Pancreas (tissue), 10 donors: ENCODE measurements at regions not wholly inside any gene's neighbourhood (a gene's known extent, or its start where the extent isn't known, plus 50 kb on each side); places are given as distances from the start of the nearest gene placed in this dataset.

Experiments used
- ATAC-seq, 4 donors: fragments of 200-7000 bp; cut with Tn5 transposase; one replicate each; pipeline versions ENCODE4 v1.8.0 to v1.9.1; 2020; ENCODE audit warnings: mild to moderate bottlenecking in 4 of 4, moderate library complexity in 4 of 4
- DNase-seq, 6 donors: peaks; one replicate each; pipeline ENCODE4 v3.0.0-alpha.2; 2020
- FAIRE-seq: peaks from 2 replicates; lab custom pipeline; 2012; peaks lifted over from hg19 to GRCh38; lab: Jason Lieb, UNC
- H3K27ac ChIP-seq, 4 donors: fragments of 200-600 bp; sonication (generic); 1 replicate in 3 of 4; 2 replicates in 1 of 4; pipeline versions ENCODE4 v1.5.0 to v1.8.0; 2020
- H3K27me3 ChIP-seq, 4 donors: fragments of 200-600 bp; one replicate each; pipeline ENCODE4 v1.8.0; 2021
- H3K36me3 ChIP-seq, 3 donors: fragments of 200-600 bp; sonication (generic) in 1 of 3; one replicate each; pipeline versions ENCODE4 v1.5.0 to v1.8.0; 2020 to 2021
- H3K4me1 ChIP-seq, 3 donors: fragments of 200-600 bp; one replicate each; pipeline ENCODE4 v1.8.0; 2021
- H3K4me3 ChIP-seq, 4 donors: fragments of 200-600 bp; sonication (generic) in 2 of 4; one replicate each; pipeline versions ENCODE4 v1.5.0 to v1.8.0; 2020 to 2021
- H3K9me3 ChIP-seq, 4 donors: fragments of 200-600 bp; one replicate each; pipeline ENCODE4 v1.8.0; 2021
- WGBS, 2 donors: extraction: QIAGEN DNeasy Blood & Tissue Kit; methylation state at CpG; one replicate each; pipeline ENCODE4 v1.1.7; 2013; 5-methylcytosine and 5-hydroxymethylcytosine counted together
- intact Hi-C, 3 donors: fragments of 100-400 bp; cut with DNase I; formaldehyde crosslinking; loops; one replicate each; pipeline versions ENCODE4 v1.11.1 to v1.14.2; 2022
- TF ChIP-seq, protein P1 (sequence below), 4 donors: fragments of 200-600 bp; sonication (generic) in 3 of 4; IDR thresholded peaks; one replicate each; pipeline versions ENCODE4 v1.5.0 to v1.8.0; 2021; ENCODE audit warnings: antibody characterized with exemption in 4 of 4
- donor health status: healthy with polysubstance abuse.
- donor health status: DM: no; HTN: no; CAD: no; lungs with moderate emphysema.
- donor health status: DM: no; HTN: no; CAD: no.
- donor health status: control.
- donor health status: control.
- donor health status: Bipolar disorder and iron deficiency.
- donor health status: DM: yes; HTN: yes; CAD: no.
- donor health status: DM: no; HTN: no; CAD: no.
- donor health status: DM: no; HTN: no; CAD: no.
- donor health status: DM: yes; HTN: yes; CAD: no.

DNA sequence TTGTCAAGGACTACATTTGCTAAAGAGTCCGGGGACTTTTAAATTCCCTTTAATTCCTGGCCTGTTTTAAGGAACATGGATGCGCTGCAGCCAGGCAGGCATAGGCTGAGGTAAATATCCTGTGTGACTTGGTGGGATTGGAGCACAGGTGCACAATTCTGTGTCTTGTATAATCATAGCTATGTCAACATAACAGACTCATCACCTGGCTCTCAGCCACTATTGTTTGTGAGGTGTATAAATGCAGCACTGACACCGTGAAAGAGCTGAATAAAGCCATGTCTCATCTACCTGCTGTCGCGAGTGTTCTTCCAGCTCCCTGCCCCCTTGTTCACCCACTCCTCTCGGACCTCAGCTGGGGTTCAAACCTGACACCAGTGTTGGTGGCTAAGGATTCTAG, 109.7 kb downstream of the MFSD1 start:
- H3K4me1 ChIP-seq: no peaks in the 10 kb centered on the region
- ATAC-seq (no peak), DNase-seq (no peak), FAIRE-seq (no peak)
- TF ChIP-seq, protein P1, sequence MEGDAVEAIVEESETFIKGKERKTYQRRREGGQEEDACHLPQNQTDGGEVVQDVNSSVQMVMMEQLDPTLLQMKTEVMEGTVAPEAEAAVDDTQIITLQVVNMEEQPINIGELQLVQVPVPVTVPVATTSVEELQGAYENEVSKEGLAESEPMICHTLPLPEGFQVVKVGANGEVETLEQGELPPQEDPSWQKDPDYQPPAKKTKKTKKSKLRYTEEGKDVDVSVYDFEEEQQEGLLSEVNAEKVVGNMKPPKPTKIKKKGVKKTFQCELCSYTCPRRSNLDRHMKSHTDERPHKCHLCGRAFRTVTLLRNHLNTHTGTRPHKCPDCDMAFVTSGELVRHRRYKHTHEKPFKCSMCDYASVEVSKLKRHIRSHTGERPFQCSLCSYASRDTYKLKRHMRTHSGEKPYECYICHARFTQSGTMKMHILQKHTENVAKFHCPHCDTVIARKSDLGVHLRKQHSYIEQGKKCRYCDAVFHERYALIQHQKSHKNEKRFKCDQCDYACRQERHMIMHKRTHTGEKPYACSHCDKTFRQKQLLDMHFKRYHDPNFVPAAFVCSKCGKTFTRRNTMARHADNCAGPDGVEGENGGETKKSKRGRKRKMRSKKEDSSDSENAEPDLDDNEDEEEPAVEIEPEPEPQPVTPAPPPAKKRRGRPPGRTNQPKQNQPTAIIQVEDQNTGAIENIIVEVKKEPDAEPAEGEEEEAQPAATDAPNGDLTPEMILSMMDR (IDR thresholded peaks at IDR 0.05): no peak
- no peak overlapping the region for H3K27ac ChIP-seq
- H3K9me3 ChIP-seq: no peaks in the 10 kb centered on the region
- no peak overlapping the region for H3K4me3 ChIP-seq
- intact Hi-C loops: loop anchor here in 1 of 3 donors (10.0 kb wide), 1 partner anchor 353 kb away; no protein-coding TSS in a partner anchor
- no peaks in the 10 kb centered on the region for H3K36me3 ChIP-seq
- 78 to 88% methylated on average over 6 of the region's 6 CpGs for whole genome bisulfite sequencing, 2 donors
- H3K27me3 ChIP-seq: no peaks in the 10 kb centered on the region

- DNase-seq: no peak
- Histone ChIP-seq H3K27ac (no peak overlapping the region), H3K36me3 (no peaks in the 10 kb centered on the region), H3K27me3 (no peaks in the 10 kb centered on the region), H3K4me1 (no peaks in the 10 kb centered on the region), H3K9me3 (no peaks in the 10 kb centered on the region), H3K4me3 (no peak overlapping the region)
- no peak for ATAC-seq
- intact Hi-C loops: loop anchor here in 1 of 3 donors (10.0 kb wide), 1 partner anchor 353 kb away; no protein-coding TSS in a partner anchor
- TF ChIP-seq, protein P1 (IDR thresholded peaks at IDR 0.05): no peak
- WGBS, 2 donors: 53 to 70% methylated on average over 3 of the region's 3 CpGs
- no peak for FAIRE-seq
Observed at GRCh38 chr3:158912188-158912587, 110.3 kb downstream of the MFSD1 start.

DNA sequence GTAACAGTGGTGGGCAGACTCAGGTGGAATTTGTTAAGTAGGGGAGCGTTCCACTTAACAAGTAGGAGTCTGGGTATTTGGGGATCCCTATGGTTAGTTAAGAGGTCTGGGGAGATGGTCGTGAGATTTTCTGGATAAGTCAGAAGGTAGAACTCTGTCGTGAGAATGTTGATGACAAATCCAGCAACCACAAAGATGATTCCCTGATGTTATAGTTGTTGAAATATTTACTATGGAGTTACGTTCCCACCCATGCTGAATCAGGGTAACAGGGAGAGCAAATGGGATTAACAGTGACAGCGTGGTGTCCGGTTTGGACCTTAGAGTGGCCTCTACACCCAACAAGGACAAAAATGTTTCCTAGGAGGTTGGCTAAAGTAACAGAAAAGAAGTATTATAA, 110.8 kb downstream of the MFSD1 start:
- H3K27me3 ChIP-seq: no peaks in the 10 kb centered on the region
- 73 to 82% methylated on average over 6 of the region's 6 CpGs for WGBS, 2 donors
- FAIRE-seq: no peak
- no peak overlapping the region for H3K27ac ChIP-seq
- H3K9me3 ChIP-seq: no peaks in the 10 kb centered on the region
- H3K4me3 ChIP-seq: no peak overlapping the region
- ATAC-seq: no peak
- intact Hi-C loops: loop anchor here in 1 of 3 donors (10.0 kb wide), 1 partner anchor 352 kb away; no protein-coding TSS in a partner anchor
- H3K36me3 ChIP-seq: no peaks in the 10 kb centered on the region
- DNase-seq: no peak
- no peaks in the 10 kb centered on the region for H3K4me1 ChIP-seq
- TF ChIP-seq, protein P1 (IDR thresholded peaks at IDR 0.05): no peak

GRCh38 chr3:158916111-158916510, 114.3 kb downstream of the MFSD1 start:
- H3K9me3 ChIP-seq: no peaks in the 10 kb centered on the region
- TF ChIP-seq, protein P1 (IDR thresholded peaks at IDR 0.05): no peak
- no peak overlapping the region for H3K27ac ChIP-seq
- H3K27me3 ChIP-seq: no peaks in the 10 kb centered on the region
- no peak overlapping the region for H3K4me3 ChIP-seq
- no peak for FAIRE-seq
- H3K4me1 ChIP-seq: no peaks in the 10 kb centered on the region
- ATAC-seq: no peak
- H3K36me3 ChIP-seq: no peaks in the 10 kb centered on the region
- intact Hi-C loops: loop anchor here in 2 of 3 donors (5.0 to 10.0 kb wide), 2 partner anchors 341 to 349 kb away; no protein-coding TSS in a partner anchor
- DNase-seq: no peak
- WGBS, 2 donors: 76 to 87% methylated on average over 4 of the region's 4 CpGs

DNA sequence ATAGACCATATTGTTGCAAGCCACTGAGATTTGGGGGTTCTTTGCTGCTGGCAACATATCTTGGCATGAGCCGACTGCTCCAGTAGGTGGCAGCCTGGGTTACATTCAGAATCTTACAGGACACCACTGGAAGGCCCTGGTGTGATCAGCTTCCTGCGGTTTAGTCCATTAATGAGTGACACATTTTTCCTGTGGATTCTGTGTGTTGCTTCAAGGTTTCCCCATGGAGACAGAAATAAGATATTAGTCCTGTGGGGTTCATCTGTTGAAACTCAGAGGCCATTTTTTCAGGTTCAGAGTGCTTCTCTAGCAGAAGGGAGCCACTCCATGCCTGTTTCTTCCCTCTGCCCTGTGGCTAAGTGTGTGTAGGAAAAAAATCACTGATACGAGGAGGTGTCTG, 116.2 kb downstream of the MFSD1 start:
- intact Hi-C loops: loop anchor here in 2 of 3 donors (5.0 to 10.0 kb wide), 2 partner anchors 339 to 347 kb away; no protein-coding TSS in a partner anchor
- Histone ChIP-seq H3K36me3 (no peaks in the 10 kb centered on the region), H3K27me3 (no peaks in the 10 kb centered on the region), H3K9me3 (peaks cover 0 to 2% (median 0%) of the 10 kb centered on the region in 4 donors), H3K4me3 (no peak overlapping the region), H3K4me1 (no peaks in the 10 kb centered on the region), H3K27ac (no peak overlapping the region)
- no peak for FAIRE-seq
- peak; percentile 58 to 89 (median 86) for ATAC-seq
- WGBS, 2 donors: 12 to 19% methylated on average over 3 of the region's 3 CpGs
- TF ChIP-seq, protein P1 (IDR thresholded peaks at IDR 0.05): peak; percentile 24 to 46 (median 42)
- DNase-seq: peak in 4 of 6 donors; percentile 22 to 64 (median 24)
